T-helper 1 cell treated with Interleukin-12 subunit alpha and Interleukin-12 subunit beta and Interleukin-4 antibody, amounts not matched to agents 30 μg/mL and 1 μg/mL, for 36 hours (primary cell): ENCODE measurements at regions not wholly inside any gene's neighbourhood (a gene's known extent, or its start where the extent isn't known, plus 50 kb on each side); places are given as distances from the start of the nearest gene placed in this dataset.

Experiments
- H3K27ac Mint-ChIP-seq: one replicate; pipeline ENCODE4 v1.8.0; 2021; ENCODE audit warnings: mild to moderate bottlenecking, mixed read lengths
- H3K27me3 Mint-ChIP-seq: one replicate; pipeline ENCODE4 v1.8.0; 2021; ENCODE audit warnings: low read depth, mixed read lengths
- H3K36me3 Mint-ChIP-seq: one replicate; pipeline ENCODE4 v1.8.0; 2021; ENCODE audit warnings: low read depth, mixed read lengths
- H3K4me1 Mint-ChIP-seq: one replicate; pipeline ENCODE4 v1.8.0; 2021; ENCODE audit warnings: low read depth, mixed read lengths
- H3K4me3 Mint-ChIP-seq: one replicate; pipeline ENCODE4 v1.8.0; 2021; ENCODE audit warnings: mild to moderate bottlenecking, moderate library complexity, mixed read lengths
- H3K9me3 Mint-ChIP-seq: one replicate; pipeline ENCODE4 v1.8.0; 2021; ENCODE audit warnings: mixed read lengths

DNA sequence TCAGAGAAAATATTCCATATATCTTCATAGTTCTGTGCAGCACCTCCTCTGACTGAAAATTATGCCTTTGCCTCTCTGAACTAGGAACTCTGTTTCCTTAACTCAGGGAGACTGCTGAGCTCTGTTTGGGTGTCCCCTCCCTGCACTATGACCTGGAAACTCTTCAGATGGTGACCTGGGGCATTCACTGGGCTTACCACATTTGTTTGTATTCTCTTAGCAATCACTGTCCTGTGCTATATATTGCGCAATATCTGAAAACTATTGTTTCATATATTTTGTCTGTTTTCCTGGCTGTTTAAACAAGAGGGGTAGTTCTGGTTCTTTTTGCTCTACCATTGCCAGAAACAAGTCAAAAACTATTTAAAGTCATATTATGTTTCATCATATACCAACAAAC, 181.8 kb upstream of the KIAA1217 start:
- Mint-ChIP-seq H3K27ac (no peak overlapping the region), H3K27me3 (no peaks in the 10 kb centered on the region), H3K4me1 (no peaks in the 10 kb centered on the region), H3K4me3 (no peak overlapping the region), H3K36me3 (no peaks in the 10 kb centered on the region), H3K9me3 (no peaks in the 10 kb centered on the region)

DNA sequence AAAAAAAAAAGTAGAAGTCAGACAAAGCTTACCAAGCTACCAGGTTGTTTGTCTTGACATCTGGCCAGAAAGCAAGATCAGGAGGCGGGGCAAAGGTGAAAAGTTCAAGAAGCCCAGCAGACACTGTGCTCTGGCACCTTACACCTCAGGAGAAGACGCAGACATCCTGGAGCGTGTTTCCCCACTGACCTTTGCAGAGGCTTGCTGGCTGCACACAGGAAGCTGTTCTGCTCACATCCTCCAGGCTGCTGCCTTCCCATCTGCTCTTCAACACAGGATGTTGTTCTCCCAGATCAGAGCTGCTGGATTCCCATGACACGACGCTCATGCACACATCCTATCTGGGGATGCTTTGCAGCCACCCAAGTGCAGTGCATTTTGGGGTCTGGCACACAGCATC, 174.4 kb upstream of the KIAA1217 start:
- Mint-ChIP-seq H3K9me3 (no peaks in the 10 kb centered on the region), H3K36me3 (no peaks in the 10 kb centered on the region), H3K4me3 (no peak overlapping the region), H3K4me1 (no peaks in the 10 kb centered on the region), H3K27me3 (no peaks in the 10 kb centered on the region), H3K27ac (no peak overlapping the region)

DNA sequence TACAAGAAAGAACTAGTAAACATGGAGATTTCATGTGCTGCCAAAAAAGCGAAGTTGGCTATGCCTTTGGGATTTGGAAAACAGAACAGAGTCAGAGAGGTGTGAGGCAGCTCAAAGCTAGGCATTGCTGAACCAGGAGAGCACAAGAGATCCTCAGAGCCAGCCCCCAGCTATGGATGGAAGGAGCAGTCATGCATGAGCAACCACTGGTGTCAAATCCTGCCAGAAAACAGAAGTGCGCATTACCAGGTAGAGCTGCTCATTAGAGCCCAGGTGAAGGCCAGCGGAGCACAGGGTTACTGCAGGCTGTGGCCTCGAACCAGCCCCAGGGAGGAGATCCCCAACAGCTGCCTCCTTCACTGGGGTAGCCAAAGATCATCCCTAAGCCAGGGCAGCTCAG, 173.2 kb upstream of the KIAA1217 start:
- H3K4me3 Mint-ChIP-seq, result no peak overlapping the region
- no peaks in the 10 kb centered on the region for H3K36me3 Mint-ChIP-seq
- H3K27ac Mint-ChIP-seq, result no peak overlapping the region
- H3K9me3 Mint-ChIP-seq, result no peaks in the 10 kb centered on the region
- H3K27me3 Mint-ChIP-seq, result no peaks in the 10 kb centered on the region
- no peaks in the 10 kb centered on the region for H3K4me1 Mint-ChIP-seq

DNA sequence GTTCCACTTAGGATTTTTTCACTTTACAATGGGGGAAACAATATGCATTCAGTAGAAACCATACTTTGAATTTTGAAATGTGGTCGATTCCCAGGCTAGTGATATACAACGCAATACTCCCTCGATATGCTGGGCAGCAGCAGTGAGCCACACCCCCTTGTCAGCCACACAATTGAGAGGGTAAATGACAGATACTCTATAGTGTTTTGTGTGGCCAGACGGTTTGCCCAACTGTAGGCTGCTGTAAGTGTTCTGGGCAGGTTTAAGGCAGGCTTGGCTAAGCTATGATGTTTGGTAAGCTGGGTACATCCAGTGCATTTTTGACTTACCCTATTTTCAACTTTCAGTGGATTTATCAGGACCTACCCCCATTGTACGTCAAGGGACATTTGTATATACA, 169.6 kb upstream of the KIAA1217 start:
- H3K27me3 Mint-ChIP-seq, result no peaks in the 10 kb centered on the region
- no peak overlapping the region for H3K27ac Mint-ChIP-seq
- H3K4me1 Mint-ChIP-seq, result no peaks in the 10 kb centered on the region
- H3K4me3 Mint-ChIP-seq, result no peak overlapping the region
- no peaks in the 10 kb centered on the region for H3K36me3 Mint-ChIP-seq
- H3K9me3 Mint-ChIP-seq, result no peaks in the 10 kb centered on the region

DNA sequence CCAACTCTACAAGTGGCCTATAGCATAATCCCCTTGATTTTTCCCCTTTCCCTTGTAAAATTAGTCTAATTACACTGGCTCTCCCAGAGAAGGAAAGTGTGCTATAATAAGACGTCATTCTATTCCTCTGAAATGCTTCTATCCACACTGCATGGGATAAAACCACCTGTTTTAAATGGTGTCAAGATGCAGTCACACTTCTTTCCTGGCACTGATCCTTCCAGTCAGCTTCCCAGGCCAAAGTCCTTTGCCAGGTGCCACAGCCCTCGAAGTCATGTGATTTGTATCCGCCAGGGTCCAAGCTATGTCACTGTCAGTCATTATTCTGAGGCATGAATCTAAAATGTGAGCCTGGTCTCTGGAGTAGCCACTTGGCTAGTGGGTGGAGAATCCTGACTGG, 169.0 kb upstream of the KIAA1217 start:
- H3K9me3 Mint-ChIP-seq, result no peaks in the 10 kb centered on the region
- no peaks in the 10 kb centered on the region for H3K4me1 Mint-ChIP-seq
- no peaks in the 10 kb centered on the region for H3K27me3 Mint-ChIP-seq
- no peaks in the 10 kb centered on the region for H3K36me3 Mint-ChIP-seq
- no peak overlapping the region for H3K4me3 Mint-ChIP-seq
- H3K27ac Mint-ChIP-seq, result no peak overlapping the region

DNA sequence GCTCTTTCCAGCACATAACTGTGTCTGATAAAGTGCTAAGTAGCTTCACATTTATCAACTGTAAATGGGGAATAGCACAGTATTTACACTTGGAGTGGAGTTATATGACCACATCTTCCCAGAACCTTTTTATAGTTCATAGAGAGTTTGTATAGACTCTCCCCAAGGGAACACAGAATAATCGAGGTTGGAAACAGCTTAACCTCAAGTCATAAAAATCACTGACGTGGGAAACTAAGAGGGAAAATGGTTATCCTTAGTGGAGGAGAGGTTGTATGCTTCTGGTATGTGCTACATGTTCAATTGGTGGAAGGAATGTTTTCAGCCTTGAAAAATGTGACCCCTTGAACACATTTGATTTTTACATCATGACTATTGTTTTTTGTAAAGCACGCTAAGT, 167.9 kb upstream of the KIAA1217 start:
- Mint-ChIP-seq H3K9me3 (no peaks in the 10 kb centered on the region), H3K36me3 (no peaks in the 10 kb centered on the region)

DNA sequence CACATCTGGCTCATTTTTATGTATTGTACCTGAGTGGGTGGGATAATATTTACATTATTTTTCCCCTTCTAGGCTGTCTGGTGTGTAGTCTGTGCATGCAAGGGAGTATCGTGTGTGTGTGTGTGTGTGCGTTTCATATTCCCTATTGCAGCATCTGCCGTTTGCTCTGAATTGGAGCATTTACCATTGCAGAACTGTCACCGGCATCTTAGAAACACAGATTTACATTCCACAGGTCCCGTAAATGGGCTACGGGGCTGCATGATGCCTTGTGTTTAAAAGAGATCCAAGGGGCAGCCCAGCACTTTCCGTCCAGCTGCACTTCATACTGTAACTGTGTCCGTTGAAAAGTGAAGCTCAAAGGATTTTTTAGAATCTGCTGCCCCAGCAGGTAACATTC, 167.1 kb upstream of the KIAA1217 start:
- Mint-ChIP-seq H3K36me3 (no peaks in the 10 kb centered on the region), H3K4me1 (no peaks in the 10 kb centered on the region), H3K9me3 (no peaks in the 10 kb centered on the region), H3K27ac (no peak overlapping the region), H3K4me3 (no peak overlapping the region), H3K27me3 (no peaks in the 10 kb centered on the region)

More for the DNA sequence above, 167.9 kb upstream of the KIAA1217 start:
- Mint-ChIP-seq H3K27ac (no peak overlapping the region), H3K4me1 (no peaks in the 10 kb centered on the region), H3K27me3 (no peaks in the 10 kb centered on the region), H3K4me3 (no peak overlapping the region)

DNA sequence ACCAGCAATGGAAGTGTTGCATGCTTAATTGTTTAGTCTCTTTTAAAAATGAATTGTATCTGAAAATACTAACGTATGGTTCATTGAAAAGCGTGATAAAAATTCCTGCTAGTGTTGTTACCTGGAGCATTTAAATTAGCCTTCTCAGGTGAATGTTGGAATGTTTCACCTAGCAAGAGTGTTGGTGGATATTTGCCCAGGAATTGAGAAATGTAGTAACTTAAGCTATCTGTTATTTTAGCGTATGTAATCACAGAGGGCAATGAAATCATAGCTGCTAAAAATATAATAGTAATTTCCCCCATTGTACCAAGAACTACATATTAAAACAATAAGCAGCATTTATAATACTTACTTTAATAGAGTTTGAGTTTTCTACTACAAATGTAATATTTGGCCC, 166.1 kb upstream of the KIAA1217 start:
- Mint-ChIP-seq H3K4me1 (no peaks in the 10 kb centered on the region), H3K36me3 (no peaks in the 10 kb centered on the region), H3K27ac (no peak overlapping the region), H3K4me3 (no peak overlapping the region), H3K27me3 (no peaks in the 10 kb centered on the region), H3K9me3 (no peaks in the 10 kb centered on the region)

DNA sequence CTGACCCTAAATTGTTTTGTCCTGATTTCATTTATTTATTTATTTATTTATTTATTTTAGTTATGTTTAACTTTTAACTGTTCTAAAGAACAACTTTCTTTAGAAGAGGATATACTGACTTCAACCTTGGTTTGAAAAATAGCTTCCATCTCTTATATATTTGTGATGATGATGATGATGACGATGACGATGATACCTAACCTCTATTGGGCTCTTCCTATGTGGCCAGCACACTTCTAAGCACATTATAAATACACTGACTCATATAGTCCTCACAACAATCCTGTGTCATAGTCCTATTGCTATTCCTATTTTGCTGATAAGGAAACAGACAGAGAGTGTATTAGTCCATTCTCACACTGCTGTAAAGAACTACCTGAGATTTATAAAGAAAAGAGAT, 162.9 kb upstream of the KIAA1217 start:
- no peaks in the 10 kb centered on the region for H3K27me3 Mint-ChIP-seq

DNA sequence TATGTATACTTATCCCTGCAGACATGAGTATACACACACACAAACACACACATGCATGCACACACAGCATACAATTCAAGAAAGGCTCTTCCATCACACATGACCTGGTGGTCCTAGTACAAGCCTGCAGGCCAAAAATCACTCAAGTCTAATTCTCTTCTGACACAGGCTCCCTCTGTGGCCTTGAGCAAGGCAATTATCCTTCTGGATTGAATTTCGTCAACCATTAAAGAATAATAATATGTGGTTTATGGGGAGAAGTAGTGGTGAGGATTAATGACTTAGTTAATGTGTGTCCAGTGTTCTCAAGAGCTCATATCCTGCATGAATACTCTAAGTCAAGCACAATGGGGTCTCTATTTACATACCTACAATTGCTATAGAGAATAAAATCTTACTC, 161.8 kb upstream of the KIAA1217 start:
- Mint-ChIP-seq H3K36me3 (no peaks in the 10 kb centered on the region), H3K9me3 (no peaks in the 10 kb centered on the region), H3K27me3 (no peaks in the 10 kb centered on the region), H3K27ac (no peak overlapping the region), H3K4me3 (no peak overlapping the region), H3K4me1 (no peaks in the 10 kb centered on the region)

More for the DNA sequence above, 162.9 kb upstream of the KIAA1217 start:
- H3K4me1 Mint-ChIP-seq, result no peaks in the 10 kb centered on the region
- no peak overlapping the region for H3K4me3 Mint-ChIP-seq
- no peak overlapping the region for H3K27ac Mint-ChIP-seq
- no peaks in the 10 kb centered on the region for H3K36me3 Mint-ChIP-seq
- no peaks in the 10 kb centered on the region for H3K9me3 Mint-ChIP-seq

DNA sequence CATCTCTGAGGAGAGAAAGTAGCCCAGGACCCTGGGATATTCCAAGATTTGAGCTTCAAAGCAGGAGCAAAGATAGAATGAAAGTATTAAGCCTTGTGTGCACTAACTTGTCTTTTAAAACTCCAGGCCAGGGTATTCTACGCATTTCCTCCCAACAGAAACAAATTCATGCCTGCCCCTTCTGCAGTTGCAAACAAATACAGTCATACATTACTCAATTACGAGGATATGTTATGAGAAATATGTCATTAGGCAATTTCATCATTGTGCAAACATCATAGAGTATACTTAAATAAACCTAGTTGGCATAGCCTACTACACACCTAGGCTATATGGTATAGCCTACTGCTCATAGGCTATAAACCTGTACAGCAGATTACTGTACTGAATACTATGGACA, 154.5 kb upstream of the KIAA1217 start:
- H3K4me1 Mint-ChIP-seq, result no peaks in the 10 kb centered on the region
- no peaks in the 10 kb centered on the region for H3K36me3 Mint-ChIP-seq
- no peak overlapping the region for H3K27ac Mint-ChIP-seq
- no peaks in the 10 kb centered on the region for H3K27me3 Mint-ChIP-seq
- H3K4me3 Mint-ChIP-seq, result no peak overlapping the region
- no peaks in the 10 kb centered on the region for H3K9me3 Mint-ChIP-seq

DNA sequence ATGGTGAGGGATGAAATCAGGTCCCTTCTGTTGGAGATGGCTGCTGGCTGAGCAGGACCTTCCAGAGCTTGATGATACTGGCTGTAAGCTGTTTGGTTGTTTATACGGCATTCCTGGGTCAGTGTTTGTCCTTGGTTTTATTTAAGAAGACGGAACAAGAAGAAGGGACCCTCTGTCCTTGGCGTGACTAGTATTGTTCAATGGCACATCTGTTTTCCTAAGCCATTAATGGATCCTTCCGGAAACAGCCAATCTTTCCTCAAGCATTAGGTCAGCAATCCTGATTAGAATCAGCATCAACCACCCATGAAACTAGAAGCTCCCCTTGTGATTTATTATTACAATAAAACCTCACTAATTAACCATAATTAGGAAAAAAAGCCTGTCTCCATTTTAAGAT, 128.7 kb upstream of the KIAA1217 start:
- H3K27ac Mint-ChIP-seq, result no peak overlapping the region
- no peaks in the 10 kb centered on the region for H3K27me3 Mint-ChIP-seq
- peaks cover 7% of the 10 kb centered on the region for H3K9me3 Mint-ChIP-seq
- no peaks in the 10 kb centered on the region for H3K36me3 Mint-ChIP-seq
- H3K4me3 Mint-ChIP-seq, result no peak overlapping the region
- no peaks in the 10 kb centered on the region for H3K4me1 Mint-ChIP-seq

DNA sequence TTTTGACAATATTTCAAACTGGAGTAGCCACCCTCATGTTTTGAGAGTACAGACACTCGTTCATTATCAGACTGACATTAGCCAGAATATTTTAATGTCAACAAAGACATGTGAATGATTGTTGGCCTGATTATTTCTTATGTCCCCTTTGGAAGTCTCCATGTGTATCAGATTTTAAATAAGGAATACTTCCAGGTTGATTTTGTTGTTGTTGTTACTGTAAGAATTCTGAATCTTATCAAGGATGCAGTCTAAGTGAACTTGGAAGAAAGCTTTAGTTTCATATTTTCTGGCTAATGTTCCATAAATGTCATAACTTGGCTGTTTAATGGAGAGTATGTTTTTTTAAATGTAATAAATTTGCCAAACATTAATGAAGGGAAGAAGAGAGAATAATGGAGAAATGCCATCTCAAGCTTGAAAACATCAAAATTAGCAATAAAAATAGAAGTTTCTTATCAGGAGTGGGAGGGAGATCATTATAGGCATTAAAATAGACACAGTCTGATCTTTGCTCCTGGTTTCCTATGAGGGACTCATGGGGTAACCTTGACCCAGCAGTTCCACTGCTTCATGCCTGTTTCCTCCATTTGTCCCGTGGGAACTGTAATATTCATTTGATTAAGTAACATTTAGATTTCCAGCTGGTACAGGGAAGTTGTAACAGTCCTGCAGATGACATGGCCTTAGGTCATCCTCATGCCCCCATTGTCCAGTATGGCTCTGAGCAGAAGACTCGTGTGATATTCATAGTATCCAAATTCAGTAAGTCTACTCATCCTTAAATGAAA, 122.4 kb upstream of the KIAA1217 start:
- Mint-ChIP-seq H3K9me3 (peaks cover 15% of the 10 kb centered on the region), H3K4me3 (no peak overlapping the region), H3K27me3 (no peaks in the 10 kb centered on the region), H3K36me3 (no peaks in the 10 kb centered on the region), H3K27ac (no peak overlapping the region), H3K4me1 (no peaks in the 10 kb centered on the region)

DNA sequence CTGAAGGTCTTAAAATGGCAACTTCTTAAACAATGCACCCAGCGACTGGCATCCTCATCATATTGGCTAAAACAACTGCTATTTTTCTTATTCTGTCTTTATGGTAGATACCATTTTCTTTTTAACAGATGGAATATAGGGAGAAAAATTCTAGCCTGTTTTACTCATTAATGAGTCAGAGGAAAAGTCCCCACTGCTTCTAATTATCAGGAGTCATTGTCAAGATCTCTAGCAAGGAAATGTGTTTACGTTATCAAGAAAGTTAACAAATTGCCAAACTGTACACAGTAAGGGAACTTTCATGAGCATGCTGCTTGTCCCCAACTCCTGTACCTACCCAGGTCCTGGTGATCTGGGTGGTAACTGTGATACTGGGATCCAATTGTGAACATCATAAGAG, 117.7 kb upstream of the KIAA1217 start:
- no peaks in the 10 kb centered on the region for H3K36me3 Mint-ChIP-seq
- no peaks in the 10 kb centered on the region for H3K27me3 Mint-ChIP-seq
- no peak overlapping the region for H3K4me3 Mint-ChIP-seq
- H3K4me1 Mint-ChIP-seq, result no peaks in the 10 kb centered on the region
- no peak overlapping the region for H3K27ac Mint-ChIP-seq
- peaks cover 14% of the 10 kb centered on the region for H3K9me3 Mint-ChIP-seq

DNA sequence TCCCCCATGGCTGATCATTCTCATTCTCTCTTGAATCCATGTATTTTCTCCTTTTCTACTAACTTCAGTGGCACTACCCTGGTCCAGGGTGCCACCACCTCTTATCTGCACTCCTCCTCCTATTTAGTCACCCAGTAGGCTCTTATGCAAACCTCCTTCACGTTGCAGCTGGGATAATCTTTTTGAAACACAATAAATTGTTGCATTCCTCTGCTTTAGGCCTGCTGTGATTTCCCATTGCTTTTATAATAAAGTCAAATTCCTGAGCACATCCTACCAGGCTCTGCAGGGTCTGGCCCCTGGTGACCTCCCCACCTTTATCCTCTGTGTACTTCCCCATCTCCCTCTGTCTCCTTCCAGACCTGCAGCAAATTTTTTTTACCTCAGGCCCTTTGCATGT, 112.7 kb upstream of the KIAA1217 start:
- H3K4me1 Mint-ChIP-seq, result no peaks in the 10 kb centered on the region
- H3K4me3 Mint-ChIP-seq, result no peak overlapping the region
- no peak overlapping the region for H3K27ac Mint-ChIP-seq
- peaks cover 6% of the 10 kb centered on the region for H3K9me3 Mint-ChIP-seq
- no peaks in the 10 kb centered on the region for H3K27me3 Mint-ChIP-seq
- H3K36me3 Mint-ChIP-seq, result no peaks in the 10 kb centered on the region

DNA sequence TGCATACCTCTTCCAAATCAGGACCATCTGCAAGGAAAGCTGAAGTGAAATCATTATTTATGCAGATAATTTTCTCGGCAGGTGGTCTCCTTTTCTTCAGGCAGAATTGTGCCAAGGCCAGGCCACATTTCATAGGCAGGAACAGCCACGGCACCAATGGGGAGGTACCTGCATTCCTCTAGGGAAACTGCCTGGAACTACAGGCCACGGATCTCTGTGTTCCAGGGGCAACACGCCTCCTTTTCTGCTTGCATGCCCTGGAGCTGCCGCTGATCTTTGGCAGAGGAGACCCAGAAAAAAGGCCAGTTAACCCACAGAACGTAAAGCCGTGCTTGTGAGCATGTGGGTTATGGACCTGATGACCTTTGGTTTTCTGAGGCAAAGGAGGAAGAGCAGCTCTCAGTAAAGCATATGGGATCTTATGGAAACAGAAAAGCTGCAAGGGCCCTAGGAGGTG, 111.2 kb upstream of the KIAA1217 start:
- H3K4me3 Mint-ChIP-seq, result no peak overlapping the region

More for the DNA sequence above, 111.2 kb upstream of the KIAA1217 start:
- no peaks in the 10 kb centered on the region for H3K4me1 Mint-ChIP-seq
- no peaks in the 10 kb centered on the region for H3K27me3 Mint-ChIP-seq
- no peak overlapping the region for H3K27ac Mint-ChIP-seq
- no peaks in the 10 kb centered on the region for H3K36me3 Mint-ChIP-seq
- peaks cover 6% of the 10 kb centered on the region for H3K9me3 Mint-ChIP-seq
